Liver (tissue), 7 donors: ENCODE measurements at regions not wholly inside any gene's neighbourhood (a gene's known extent, or its start where the extent isn't known, plus 50 kb on each side); places are given as distances from the start of the nearest gene placed in this dataset.

Experiments
- DNase-seq: peaks from one replicate; pipeline ENCODE4 v3.0.0-alpha.2; 2017; ENCODE audit warnings: low spot score
- H3K27ac ChIP-seq, 2 donors: one replicate each; pipeline ENCODE4 v1.7.0; 2013; ENCODE audit warnings: inconsistent platforms in 2 of 2, low read length in 2 of 2, control low read depth in 1 of 2, low read depth in 1 of 2, mild to moderate bottlenecking in 1 of 2
- H3K27me3 ChIP-seq, 4 donors: one replicate each; pipeline versions ENCODE4 v1.6.1 to v1.7.0; 2013; ENCODE audit warnings: low read length in 3 of 4, inconsistent platforms in 1 of 4, mild to moderate bottlenecking in 1 of 4, moderate library complexity in 1 of 4; ENCODE audit not compliant: control insufficient read depth in 4 of 4, insufficient read depth in 4 of 4
- H3K36me3 ChIP-seq, 4 donors: one replicate each; pipeline versions ENCODE4 v1.6.1 to v1.7.0; 2013; ENCODE audit warnings: low read length in 3 of 4, mild to moderate bottlenecking in 3 of 4, low read depth in 1 of 4, moderate library complexity in 1 of 4; ENCODE audit not compliant: control insufficient read depth in 4 of 4, insufficient read depth in 3 of 4
- H3K4me1 ChIP-seq, 4 donors: one replicate each; pipeline versions ENCODE4 v1.6.1 to v1.7.0; 2013; ENCODE audit warnings: low read length in 3 of 4, mild to moderate bottlenecking in 3 of 4, moderate library complexity in 1 of 4; ENCODE audit not compliant: control insufficient read depth in 4 of 4, insufficient read depth in 4 of 4
- H3K4me3 ChIP-seq, 3 donors: one replicate each; pipeline versions ENCODE4 v1.6.1 to v1.7.0; 2013; ENCODE audit warnings: low read length in 3 of 3, control low read depth in 1 of 3, low read depth in 1 of 3, mild to moderate bottlenecking in 1 of 3
- H3K9ac ChIP-seq, 2 donors: one replicate each; pipeline ENCODE4 v1.7.0; 2013; ENCODE audit warnings: low read length in 2 of 2, mild to moderate bottlenecking in 2 of 2, moderate library complexity in 2 of 2, control low read depth in 1 of 2, low read depth in 1 of 2
- H3K9me3 ChIP-seq, 4 donors: one replicate each; pipeline versions ENCODE4 v1.6.1 to v1.7.0; 2013; ENCODE audit warnings: low read length in 3 of 4; ENCODE audit not compliant: control insufficient read depth in 4 of 4
- EGR1 ChIP-seq, 2 donors: IDR thresholded peaks; 2 replicates each; pipeline ENCODE4 v1.6.1; 2016 to 2018; ENCODE audit warnings: antibody characterized with exemption in 2 of 2, low read depth in 2 of 2
- FOXA1 ChIP-seq: IDR thresholded peaks from 2 replicates; pipeline ENCODE4 v1.6.1; 2016; ENCODE audit warnings: antibody characterized with exemption
- FOXA2 ChIP-seq: IDR thresholded peaks from 2 replicates; pipeline ENCODE4 v1.6.1; 2016; ENCODE audit warnings: antibody characterized with exemption
- HNF4A ChIP-seq, 2 donors: conservative IDR thresholded peaks; 2 replicates each; pipeline ENCODE4 v1.6.1; 2016; ENCODE audit warnings: antibody characterized with exemption in 2 of 2, mild to moderate bottlenecking in 2 of 2
- HNF4G ChIP-seq: IDR thresholded peaks from 2 replicates; pipeline ENCODE4 v1.6.1; 2016; ENCODE audit warnings: antibody characterized with exemption
- JUND ChIP-seq, 2 donors: IDR thresholded peaks; 2 replicates each; pipeline ENCODE4 v1.6.1; 2016; ENCODE audit warnings: antibody characterized with exemption in 2 of 2
- MAX ChIP-seq: IDR thresholded peaks from 2 replicates; pipeline ENCODE4 v1.6.1; 2016; ENCODE audit warnings: antibody characterized with exemption
- TAF1 ChIP-seq: conservative IDR thresholded peaks from 2 replicates; pipeline ENCODE4 v1.6.1; 2016; ENCODE audit warnings: antibody characterized with exemption, mild to moderate bottlenecking
- WGBS: extraction: QIAGEN DNeasy Blood & Tissue Kit; methylation state at CpG from one replicate; pipeline ENCODE4 v1.1.7; 2013; 5-methylcytosine and 5-hydroxymethylcytosine counted together
- TF ChIP-seq, protein P1 (sequence below): IDR thresholded peaks from 2 replicates; pipeline ENCODE4 v1.6.1; 2016; ENCODE audit warnings: antibody characterized with exemption, mild to moderate bottlenecking
- donor health status: healthy.
- donor health status: healthy.
- donor health status: healthy.
- donor health status: healthy.

- TF ChIP-seq MAX (no peak), FOXA2 (no peak), FOXA1 (no peak), HNF4G (no peak), HNF4A (conservative IDR thresholded peaks at IDR 0.05) (no peak), EGR1 (IDR thresholded peaks at IDR 0.05; ENCODE audit: low read depth in 2 of 2) (no peak)
- TF ChIP-seq, protein P1, sequence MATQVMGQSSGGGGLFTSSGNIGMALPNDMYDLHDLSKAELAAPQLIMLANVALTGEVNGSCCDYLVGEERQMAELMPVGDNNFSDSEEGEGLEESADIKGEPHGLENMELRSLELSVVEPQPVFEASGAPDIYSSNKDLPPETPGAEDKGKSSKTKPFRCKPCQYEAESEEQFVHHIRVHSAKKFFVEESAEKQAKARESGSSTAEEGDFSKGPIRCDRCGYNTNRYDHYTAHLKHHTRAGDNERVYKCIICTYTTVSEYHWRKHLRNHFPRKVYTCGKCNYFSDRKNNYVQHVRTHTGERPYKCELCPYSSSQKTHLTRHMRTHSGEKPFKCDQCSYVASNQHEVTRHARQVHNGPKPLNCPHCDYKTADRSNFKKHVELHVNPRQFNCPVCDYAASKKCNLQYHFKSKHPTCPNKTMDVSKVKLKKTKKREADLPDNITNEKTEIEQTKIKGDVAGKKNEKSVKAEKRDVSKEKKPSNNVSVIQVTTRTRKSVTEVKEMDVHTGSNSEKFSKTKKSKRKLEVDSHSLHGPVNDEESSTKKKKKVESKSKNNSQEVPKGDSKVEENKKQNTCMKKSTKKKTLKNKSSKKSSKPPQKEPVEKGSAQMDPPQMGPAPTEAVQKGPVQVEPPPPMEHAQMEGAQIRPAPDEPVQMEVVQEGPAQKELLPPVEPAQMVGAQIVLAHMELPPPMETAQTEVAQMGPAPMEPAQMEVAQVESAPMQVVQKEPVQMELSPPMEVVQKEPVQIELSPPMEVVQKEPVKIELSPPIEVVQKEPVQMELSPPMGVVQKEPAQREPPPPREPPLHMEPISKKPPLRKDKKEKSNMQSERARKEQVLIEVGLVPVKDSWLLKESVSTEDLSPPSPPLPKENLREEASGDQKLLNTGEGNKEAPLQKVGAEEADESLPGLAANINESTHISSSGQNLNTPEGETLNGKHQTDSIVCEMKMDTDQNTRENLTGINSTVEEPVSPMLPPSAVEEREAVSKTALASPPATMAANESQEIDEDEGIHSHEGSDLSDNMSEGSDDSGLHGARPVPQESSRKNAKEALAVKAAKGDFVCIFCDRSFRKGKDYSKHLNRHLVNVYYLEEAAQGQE, result no peak
- Histone ChIP-seq H3K4me1 (peaks cover 0 to under 1% (median 0%) of the 10 kb centered on the region in 4 donors), H3K4me3 (no peak overlapping the region), H3K27me3 (no peaks in the 10 kb centered on the region), H3K9me3 (no peaks in the 10 kb centered on the region), H3K36me3 (no peaks in the 10 kb centered on the region), H3K9ac (no peak overlapping the region), H3K27ac (peak overlapping the region in 1 of 2 donors; percentile 41)
- no peak for DNase-seq
- 90% methylated on average over 9 of the region's 9 CpGs for WGBS
Observed at GRCh38 chr17:83149029-83149725, 69.8 kb downstream of the METRNL start.

- peak overlapping the region in 1 of 2 donors; percentile 6 for H3K27ac ChIP-seq
- H3K36me3 ChIP-seq, result no peaks in the 10 kb centered on the region
- no peaks in the 10 kb centered on the region for H3K9me3 ChIP-seq
- no peak overlapping the region for H3K4me3 ChIP-seq
- peaks cover 0 to 1% (median 0%) of the 10 kb centered on the region in 4 donors for H3K4me1 ChIP-seq
- H3K9ac ChIP-seq, result no peak overlapping the region
- 88% methylated on average over 15 of the region's 15 CpGs for WGBS
- no peaks in the 10 kb centered on the region for H3K27me3 ChIP-seq
- TF ChIP-seq JUND (IDR thresholded peaks at IDR 0.05), result no peak
- TF ChIP-seq EGR1 (IDR thresholded peaks at IDR 0.05; ENCODE audit: low read depth in 2 of 2), result no peak
- no peak for TF ChIP-seq MAX
- TF ChIP-seq, protein P1, result no peak
- no peak for TF ChIP-seq TAF1
- no peak for DNase-seq
Observed at GRCh38 chr17:83149761-83150251, 70.4 kb downstream of the METRNL start.
